T-helper 2 cell (primary cell): ENCODE measurements at regions not wholly inside any gene's neighbourhood (a gene's known extent, or its start where the extent isn't known, plus 50 kb on each side); places are given as distances from the start of the nearest gene placed in this dataset.
A peak's percentile ranks its signal among the peaks of the same experiment; 100 is the strongest.

Experiments used
- DNase-seq, 5 experiments: peaks; one replicate each; pipeline versions ENCODE4 v3.0.0 to v3.0.0-alpha.2; 2012 to 2022

DNA sequence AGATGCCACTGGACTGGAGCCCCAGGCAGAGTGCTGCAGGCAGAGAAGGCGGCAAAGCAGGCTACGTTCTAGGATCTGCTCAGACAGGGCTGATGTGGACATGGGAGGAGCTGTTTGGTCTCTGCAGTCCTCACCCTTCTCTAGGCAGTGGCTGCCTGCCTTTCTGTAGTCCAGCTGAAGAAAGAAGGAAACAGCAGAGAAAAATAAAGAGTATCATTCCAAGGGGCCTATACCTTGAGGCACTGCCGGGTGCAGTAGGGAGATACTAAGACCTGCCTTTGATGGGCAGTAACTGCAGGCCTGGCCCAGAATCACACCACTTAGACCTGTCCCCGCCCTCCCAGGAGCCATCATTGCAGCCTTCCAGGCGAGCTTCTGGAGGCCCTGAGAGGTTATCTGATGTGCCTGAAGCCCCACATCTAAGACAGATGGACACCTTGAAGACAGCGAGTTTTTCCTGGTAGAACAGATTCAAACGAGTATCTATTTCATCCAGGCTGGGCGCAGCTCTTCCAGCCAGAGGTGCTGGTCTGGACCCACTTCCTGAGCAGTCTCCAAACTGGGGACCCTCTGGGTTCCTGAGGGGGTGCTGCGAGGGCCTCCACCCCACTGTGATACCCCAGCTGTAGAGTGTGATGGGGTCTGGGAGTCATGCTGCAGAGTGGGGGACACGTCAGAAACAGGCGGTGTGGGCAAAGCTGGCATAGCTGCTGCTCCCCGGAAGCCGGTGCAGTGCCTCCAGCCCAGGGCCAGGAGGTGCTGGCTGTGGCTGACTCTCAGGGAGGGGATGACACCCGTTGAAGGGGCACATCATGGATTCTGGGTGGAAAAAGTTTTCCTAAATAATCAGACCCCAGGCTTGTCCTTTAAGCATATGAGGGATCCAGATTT is 87.3 kb upstream of the OTOS start:
- no peak for DNase-seq

DNA sequence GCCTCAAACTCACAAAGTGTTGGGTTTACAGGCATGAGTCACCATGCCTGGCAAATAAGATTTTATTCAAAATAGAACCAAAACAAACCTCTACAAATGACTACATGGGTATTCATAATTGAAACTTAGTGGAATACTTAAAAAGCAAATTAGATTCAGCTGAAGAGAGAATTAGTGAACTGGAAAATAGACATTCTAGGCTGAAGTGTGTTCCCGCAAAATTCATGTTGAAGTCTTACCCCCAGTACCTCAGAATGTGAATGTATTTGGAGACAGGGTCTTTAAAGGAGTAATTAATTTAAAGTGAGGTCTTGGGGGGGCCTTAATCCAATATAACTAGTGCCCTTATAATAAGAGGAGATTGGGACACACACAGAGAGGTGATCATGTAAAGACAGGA is 88.5 kb upstream of the OTOS start:
- no peak for DNase-seq

GRCh38 chr2:240229603-240230235 is 89.3 kb upstream of the OTOS start:
- DNase-seq: no peak

GRCh38 chr2:240230291-240230931 is 90.0 kb upstream of the OTOS start:
- DNase-seq: no peak

- peak in 1 of 5 experiments; percentile 4 for DNase-seq
These were observed 91.4 kb upstream of the OTOS start for GRCh38 chr2:240231838-240232244.

- DNase-seq: no peak
These were observed 91.9 kb upstream of the OTOS start for GRCh38 chr2:240232264-240232915.

DNA sequence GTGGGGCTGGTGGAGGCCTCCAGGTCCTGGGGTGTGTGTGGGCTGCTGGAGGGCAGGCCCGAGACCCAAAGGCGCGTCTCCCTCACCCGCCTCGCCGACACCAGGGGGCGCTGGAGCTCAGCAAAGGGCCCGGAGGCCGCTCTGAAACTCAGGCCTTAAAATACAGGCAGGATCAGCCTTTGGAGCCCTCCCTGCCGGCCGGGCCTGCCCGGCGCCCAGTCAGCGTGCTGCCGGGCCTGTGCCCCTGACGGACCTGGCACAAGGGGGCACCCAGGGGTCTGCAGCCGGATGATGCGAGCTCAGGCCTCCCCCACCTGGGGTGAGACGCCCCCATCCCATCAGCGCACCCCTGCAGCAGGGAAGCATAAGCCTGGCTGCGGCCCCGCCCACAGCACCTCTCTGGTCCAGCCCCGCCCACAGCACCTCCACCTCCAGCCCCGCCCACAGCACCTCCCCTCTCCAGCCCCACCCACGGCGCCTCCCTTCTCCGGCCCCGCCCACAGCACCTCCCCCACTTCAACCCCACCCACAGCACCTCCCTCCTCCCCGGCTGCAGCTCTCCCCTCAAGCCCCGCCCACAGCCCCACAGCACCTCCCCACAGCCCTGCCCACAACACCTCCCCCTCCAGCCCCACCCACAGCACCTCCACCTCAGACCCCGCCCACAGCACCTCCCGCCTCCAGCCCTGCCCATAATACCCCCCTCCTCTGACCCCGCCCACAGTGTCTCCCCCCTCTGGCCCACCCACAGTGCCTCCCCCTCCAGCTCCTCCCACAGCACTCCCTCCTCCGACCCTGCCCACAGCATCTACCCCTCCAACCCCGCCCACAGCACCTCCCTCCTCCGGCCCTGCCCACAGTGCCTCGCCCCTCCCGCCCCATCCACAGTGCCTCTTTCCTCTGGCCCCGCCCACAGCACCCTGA is 92.8 kb upstream of the OTOS start:
- peak; percentile 31 to 73 (median 57) for DNase-seq

DNA sequence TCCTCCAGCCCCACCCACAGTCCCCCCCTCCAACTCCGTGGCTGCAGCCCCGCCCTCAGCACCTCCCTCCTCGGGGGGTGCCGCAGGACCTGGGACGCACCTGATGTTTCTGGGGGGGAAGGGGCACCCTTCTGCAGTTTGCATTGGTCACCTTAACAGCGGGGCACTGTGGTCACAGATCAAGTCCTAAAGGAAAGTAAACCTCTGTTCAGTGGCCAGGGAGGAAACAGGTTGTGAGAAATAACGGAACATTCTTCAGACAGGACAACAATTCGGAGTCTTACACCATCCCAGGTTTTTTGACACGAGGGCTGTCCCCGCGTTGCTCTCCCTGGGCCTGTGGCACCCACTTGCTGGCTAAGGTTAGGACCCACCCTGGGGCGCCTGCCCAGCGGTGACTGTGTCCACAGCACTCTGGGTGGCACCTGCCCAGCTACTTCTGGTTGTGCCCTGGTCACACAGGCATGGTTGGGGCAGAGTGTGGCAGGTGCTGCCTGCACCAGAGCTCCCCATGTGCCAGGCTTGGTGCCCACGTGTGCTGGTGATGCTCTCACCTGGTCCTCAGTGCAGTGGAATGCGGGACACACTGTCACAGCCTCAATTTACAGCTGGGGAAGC is 93.5 kb upstream of the OTOS start:
- DNase-seq: peak in 1 of 5 experiments; percentile 6

DNA sequence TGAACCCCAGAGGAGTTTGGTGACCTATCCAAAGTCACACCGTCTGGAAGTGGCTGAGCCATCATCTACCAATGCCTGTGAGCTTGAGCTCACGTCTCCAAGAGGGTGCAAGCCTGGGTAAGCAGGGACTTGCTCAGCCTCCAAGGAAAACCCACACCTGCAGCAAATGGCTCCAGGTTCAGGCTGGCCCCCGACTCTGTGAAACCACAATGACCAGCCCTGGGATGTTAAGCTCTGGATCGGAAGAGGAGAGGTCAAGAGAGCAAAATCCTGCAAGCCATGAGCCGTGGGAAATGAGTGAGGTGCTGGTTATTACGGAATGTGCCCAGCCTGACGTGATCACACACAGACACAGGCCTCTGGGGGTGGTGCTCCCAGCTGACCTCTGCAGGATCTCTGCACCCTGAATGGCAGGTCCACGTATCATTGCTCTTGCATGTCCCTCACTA is 94.1 kb upstream of the OTOS start:
- peak in 1 of 5 experiments; percentile 6 for DNase-seq

DNA sequence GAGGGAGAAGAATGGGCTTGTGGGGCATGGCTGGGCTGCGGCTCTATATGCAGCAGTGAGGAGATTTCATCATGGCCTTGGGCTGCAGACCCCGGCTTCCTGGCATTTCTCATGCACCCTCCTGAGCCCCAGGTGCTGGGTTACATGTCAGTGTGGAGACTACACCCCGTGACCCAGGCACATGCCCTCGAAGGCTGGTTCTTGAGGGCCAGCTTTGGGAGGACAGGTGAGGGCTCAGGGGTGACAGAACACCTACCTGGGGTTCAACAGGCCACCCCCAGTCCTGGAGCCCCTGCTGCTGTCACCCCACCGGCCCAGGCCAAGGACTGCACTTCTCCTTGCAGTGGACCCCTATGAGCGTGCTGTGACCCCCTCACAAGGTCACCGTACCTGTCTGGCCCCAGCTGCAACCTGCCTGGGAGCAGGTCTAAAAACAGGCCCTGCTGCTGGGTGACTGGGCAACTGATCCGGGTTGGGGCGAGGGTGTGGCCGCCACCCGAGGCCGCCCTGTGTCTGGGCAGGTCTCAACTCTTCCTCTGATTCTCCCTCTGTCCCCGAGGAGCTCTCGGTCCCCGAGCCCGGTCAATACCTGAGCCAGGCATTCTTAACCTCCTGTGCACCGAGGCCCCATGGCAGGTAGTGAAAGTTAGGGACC is 94.8 kb upstream of the OTOS start:
- peak in 1 of 5 experiments; percentile 5 for DNase-seq

- peak in 1 of 5 experiments; percentile 5 for DNase-seq
These were observed 95.4 kb upstream of the OTOS start for GRCh38 chr2:240235811-240236210.

- DNase-seq: no peak
These were observed 96.0 kb upstream of the OTOS start for GRCh38 chr2:240236217-240237111.

DNA sequence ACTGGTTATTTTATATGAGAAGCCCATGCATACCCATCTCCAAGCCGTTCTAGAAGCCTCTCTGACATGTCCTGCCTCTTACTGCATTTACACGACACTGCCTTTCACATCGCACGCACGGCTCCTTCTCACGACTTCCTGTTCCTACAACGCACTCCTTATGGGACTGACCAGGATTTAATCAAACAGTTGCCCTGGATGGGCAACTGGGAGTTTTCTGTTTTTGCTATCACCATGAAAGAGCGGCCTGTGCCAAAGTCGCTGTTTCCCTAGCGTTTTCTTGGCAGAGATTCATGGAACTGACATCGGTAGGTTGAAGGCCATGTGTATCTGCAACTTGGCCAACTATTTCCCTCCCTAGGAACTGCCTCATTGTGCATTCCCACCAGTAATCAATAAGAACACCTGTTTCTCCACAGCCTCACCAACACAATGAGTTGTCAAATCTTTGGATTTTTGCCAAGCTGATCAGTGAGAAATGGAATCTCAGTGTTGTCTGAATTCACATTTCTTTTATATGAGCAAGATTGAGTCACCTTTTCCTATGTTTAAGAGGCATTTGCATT is 97.2 kb upstream of the OTOS start:
- no peak for DNase-seq

DNA sequence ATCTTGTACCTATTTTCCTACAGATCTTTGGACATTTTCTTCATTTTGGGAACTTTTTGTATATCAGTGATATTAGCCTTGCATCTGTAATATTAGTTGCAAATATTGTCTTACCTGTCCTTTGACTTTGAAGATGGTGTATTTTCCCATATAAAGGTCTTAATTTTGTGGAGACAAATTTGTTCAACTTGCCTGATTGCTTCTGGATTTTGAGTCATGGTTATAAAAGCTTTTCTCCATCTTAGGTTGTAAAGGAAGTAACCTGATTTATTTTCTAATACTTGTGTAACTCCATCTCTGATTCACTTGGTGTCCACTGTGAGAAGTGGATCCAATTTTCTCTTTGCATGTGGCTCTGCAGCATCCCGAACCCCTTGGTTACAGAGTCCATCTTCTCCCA is 97.7 kb upstream of the OTOS start:
- no peak for DNase-seq

DNA sequence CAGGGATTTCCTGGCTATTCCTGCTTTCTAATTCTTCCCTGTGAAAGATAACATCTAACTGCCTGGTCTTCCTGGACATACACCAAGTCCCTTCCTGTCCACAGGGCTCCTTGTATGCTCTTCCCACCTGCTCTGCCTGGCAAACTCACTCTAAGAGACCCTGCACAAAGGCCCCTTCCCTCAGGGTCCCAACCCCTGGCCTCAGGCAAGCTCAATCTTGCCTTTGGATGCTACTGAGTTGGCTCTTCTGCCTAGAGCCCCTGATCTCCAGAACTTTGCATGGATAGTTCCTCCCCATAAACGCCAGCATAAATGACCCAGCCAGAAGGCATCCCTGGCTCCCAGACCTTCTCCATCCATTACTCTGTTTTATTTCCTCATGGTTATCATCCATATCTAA is 98.3 kb upstream of the OTOS start:
- no peak for DNase-seq

DNA sequence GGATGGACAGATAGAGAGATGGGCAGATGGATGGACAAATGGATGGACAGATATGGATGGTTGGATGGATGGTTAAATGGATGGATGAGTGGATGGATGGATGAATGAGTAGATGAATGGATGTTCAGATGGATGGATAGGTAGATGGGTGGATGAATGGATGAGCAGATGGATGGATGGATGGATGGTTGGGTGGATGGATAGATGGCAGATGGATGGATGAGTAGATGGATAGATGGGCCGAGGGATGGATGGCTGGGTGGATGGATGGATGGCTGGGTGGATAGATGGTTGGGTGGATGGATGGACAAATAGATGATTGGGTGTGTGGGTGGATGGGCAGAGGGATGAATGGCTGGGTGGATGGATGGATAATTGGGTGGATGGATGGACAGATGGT is 98.9 kb upstream of the OTOS start:
- DNase-seq: no peak

DNA sequence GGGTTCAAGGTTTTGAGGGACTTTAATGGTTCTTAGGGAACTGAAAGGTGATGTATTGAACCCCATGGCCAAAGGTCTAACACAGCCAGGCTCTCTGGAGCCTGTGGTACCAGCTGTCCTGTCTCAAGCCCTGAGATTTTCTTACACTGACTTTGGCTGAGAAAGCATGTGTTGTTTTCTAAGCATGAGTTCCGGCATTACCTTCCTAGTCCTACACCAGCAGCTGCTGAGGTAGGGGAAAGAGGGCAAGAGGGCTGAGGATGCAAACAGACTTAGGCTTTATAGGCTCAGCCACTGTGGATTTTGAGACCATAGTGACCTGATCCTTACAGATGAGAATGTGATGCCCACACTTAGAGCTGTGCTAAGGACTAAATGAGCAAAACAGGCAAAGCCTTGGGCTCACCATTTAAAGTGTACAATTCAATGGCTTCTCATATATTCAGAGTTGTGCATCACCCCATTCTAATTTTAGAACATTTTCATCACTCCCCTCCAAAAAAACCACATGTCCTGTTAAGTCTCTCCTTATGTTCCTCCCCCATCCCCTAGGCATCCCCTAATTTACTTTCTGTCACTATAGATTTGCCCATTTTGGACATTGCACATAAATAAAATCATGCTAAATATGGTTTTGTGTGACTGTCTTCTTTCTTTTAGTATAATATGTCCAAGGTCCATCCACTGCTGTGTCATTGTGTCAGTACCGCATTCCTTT is 99.7 kb upstream of the OTOS start:
- DNase-seq: no peak

GRCh38 chr2:240240781-240241180 is 100.3 kb upstream of the OTOS start:
- peak in 1 of 5 experiments; percentile 22 for DNase-seq

- DNase-seq: no peak
These were observed 101.1 kb upstream of the OTOS start for GRCh38 chr2:240241572-240241971.
